C4-2B (cell line): ENCODE measurements at regions not wholly inside any gene's neighbourhood (a gene's known extent, or its start where the extent isn't known, plus 50 kb on each side); places are given as distances from the start of the nearest gene placed in this dataset.

Experiments used
- CTCF ChIP-seq: fragments of 450-650 bp; conservative IDR thresholded peaks from 2 replicates; pipeline ENCODE4 v1.5.1; 2017; ENCODE audit warnings: mild to moderate bottlenecking
- ZFX ChIP-seq: fragments of 450-650 bp; IDR thresholded peaks from 2 replicates; pipeline ENCODE4 v1.6.1; 2017

- TF ChIP-seq CTCF (no peak), ZFX (no peak)
These were observed 140.8 kb upstream of the RIMS1 start for GRCh38 chr6:71745525-71745924.
